ENCODE measurements at regions not wholly inside any gene's neighbourhood (a gene's known extent, or its start where the extent isn't known, plus 50 kb on each side); places are given as distances from the start of the nearest gene placed in this dataset.

- no peaks in the 10 kb centered on the region for H3K36me3 ChIP-seq
- H3K4me1 ChIP-seq: no peaks in the 10 kb centered on the region
- H3K27me3 ChIP-seq (ENCODE audit: low read depth): peaks cover 48% of the 10 kb centered on the region
- intact Hi-C loops (cut with micrococcal nuclease): no loop called here
- H3K9me3 ChIP-seq (replicated peaks): no peaks in the 10 kb centered on the region
- TF ChIP-seq, protein P1, sequence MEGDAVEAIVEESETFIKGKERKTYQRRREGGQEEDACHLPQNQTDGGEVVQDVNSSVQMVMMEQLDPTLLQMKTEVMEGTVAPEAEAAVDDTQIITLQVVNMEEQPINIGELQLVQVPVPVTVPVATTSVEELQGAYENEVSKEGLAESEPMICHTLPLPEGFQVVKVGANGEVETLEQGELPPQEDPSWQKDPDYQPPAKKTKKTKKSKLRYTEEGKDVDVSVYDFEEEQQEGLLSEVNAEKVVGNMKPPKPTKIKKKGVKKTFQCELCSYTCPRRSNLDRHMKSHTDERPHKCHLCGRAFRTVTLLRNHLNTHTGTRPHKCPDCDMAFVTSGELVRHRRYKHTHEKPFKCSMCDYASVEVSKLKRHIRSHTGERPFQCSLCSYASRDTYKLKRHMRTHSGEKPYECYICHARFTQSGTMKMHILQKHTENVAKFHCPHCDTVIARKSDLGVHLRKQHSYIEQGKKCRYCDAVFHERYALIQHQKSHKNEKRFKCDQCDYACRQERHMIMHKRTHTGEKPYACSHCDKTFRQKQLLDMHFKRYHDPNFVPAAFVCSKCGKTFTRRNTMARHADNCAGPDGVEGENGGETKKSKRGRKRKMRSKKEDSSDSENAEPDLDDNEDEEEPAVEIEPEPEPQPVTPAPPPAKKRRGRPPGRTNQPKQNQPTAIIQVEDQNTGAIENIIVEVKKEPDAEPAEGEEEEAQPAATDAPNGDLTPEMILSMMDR (IDR thresholded peaks at IDR 0.05; ENCODE audit: borderline replicate concordance): no peak
- H3K4me3 ChIP-seq: no peak overlapping the region
- H3K27ac ChIP-seq (replicated peaks): no peak overlapping the region
- no peak for DNase-seq
These were observed 59.1 kb upstream of the FOXB1 start for GRCh38 chr15:59945036-59945435.

- Histone ChIP-seq H3K27ac (replicated peaks) (no peak overlapping the region), H3K4me3 (no peak overlapping the region), H3K27me3 (ENCODE audit: low read depth) (peaks cover 78% of the 10 kb centered on the region), H3K36me3 (no peaks in the 10 kb centered on the region), H3K4me1 (no peaks in the 10 kb centered on the region), H3K9me3 (replicated peaks) (no peaks in the 10 kb centered on the region)
- TF ChIP-seq, protein P1 (IDR thresholded peaks at IDR 0.05; ENCODE audit: borderline replicate concordance): no peak
- DNase-seq: no peak
- intact Hi-C loops (cut with micrococcal nuclease): no loop called here
These were observed 62.5 kb upstream of the FOXB1 start for GRCh38 chr15:59941612-59942011.

GRCh38 chr15:59940928-59941327 lies 63.2 kb upstream of the FOXB1 start:
- TF ChIP-seq, protein P1 (IDR thresholded peaks at IDR 0.05; ENCODE audit: borderline replicate concordance): no peak
- H3K27ac ChIP-seq (replicated peaks): no peak overlapping the region
- H3K27me3 ChIP-seq (ENCODE audit: low read depth): peaks cover 85% of the 10 kb centered on the region

DNA sequence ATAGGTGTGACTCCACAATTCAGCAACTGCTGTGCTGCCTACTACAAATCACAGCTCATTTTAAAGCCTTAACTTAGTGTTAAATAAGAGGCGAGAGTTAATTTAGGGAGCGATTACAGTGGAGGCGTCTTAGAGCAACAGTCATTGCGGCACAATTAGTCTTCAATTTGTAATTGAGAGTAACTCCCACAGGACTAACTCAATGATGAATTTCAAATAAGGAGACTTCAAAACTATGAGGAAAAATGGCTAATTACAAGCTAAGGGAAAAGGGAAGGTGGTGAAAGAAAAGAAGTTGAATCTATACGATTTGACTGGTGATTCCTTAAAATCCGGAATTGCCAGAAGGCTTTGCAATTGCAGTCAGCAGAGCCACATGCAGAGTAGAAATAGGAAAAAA lies 63.7 kb upstream of the FOXB1 start:
- no peak overlapping the region for H3K4me3 ChIP-seq
- no peaks in the 10 kb centered on the region for H3K9me3 ChIP-seq (replicated peaks)
- TF ChIP-seq, protein P1 (IDR thresholded peaks at IDR 0.05; ENCODE audit: borderline replicate concordance): no peak
- H3K27ac ChIP-seq (replicated peaks): no peak overlapping the region
- peaks cover 90% of the 10 kb centered on the region for H3K27me3 ChIP-seq (ENCODE audit: low read depth)
- no peak for DNase-seq
- H3K4me1 ChIP-seq: no peaks in the 10 kb centered on the region
- no peaks in the 10 kb centered on the region for H3K36me3 ChIP-seq
- intact Hi-C loops (cut with micrococcal nuclease): no loop called here

More at GRCh38 chr15:59940928-59941327, 63.2 kb upstream of the FOXB1 start:
- H3K9me3 ChIP-seq (replicated peaks): no peaks in the 10 kb centered on the region
- no peak for DNase-seq
- no peaks in the 10 kb centered on the region for H3K36me3 ChIP-seq
- intact Hi-C loops (cut with micrococcal nuclease): no loop called here
- H3K4me1 ChIP-seq: no peaks in the 10 kb centered on the region
- H3K4me3 ChIP-seq: no peak overlapping the region

GRCh38 chr15:59936741-59937140 lies 67.4 kb upstream of the FOXB1 start:
- no peak overlapping the region for H3K27ac ChIP-seq (replicated peaks)
- no peak for DNase-seq
- no peaks in the 10 kb centered on the region for H3K4me1 ChIP-seq
- no peak overlapping the region for H3K4me3 ChIP-seq
- peaks cover 91% of the 10 kb centered on the region for H3K27me3 ChIP-seq (ENCODE audit: low read depth)
- no peaks in the 10 kb centered on the region for H3K36me3 ChIP-seq
- intact Hi-C loops (cut with micrococcal nuclease): no loop called here
- TF ChIP-seq, protein P1 (IDR thresholded peaks at IDR 0.05; ENCODE audit: borderline replicate concordance): no peak
- H3K9me3 ChIP-seq (replicated peaks): no peaks in the 10 kb centered on the region

- H3K27me3 ChIP-seq (ENCODE audit: low read depth): peaks cover 91% of the 10 kb centered on the region
- H3K4me1 ChIP-seq: no peaks in the 10 kb centered on the region
- intact Hi-C loops (cut with micrococcal nuclease): no loop called here
- H3K27ac ChIP-seq (replicated peaks): no peak overlapping the region
- H3K4me3 ChIP-seq: no peak overlapping the region
- TF ChIP-seq, protein P1 (IDR thresholded peaks at IDR 0.05; ENCODE audit: borderline replicate concordance): no peak
- no peaks in the 10 kb centered on the region for H3K9me3 ChIP-seq (replicated peaks)
- no peaks in the 10 kb centered on the region for H3K36me3 ChIP-seq
- DNase-seq: no peak
These were observed 70.5 kb upstream of the FOXB1 start for GRCh38 chr15:59933607-59934006.

All from left ventricle myocardium inferior (tissue), 1 donor.